ENCODE measurements at regions not wholly inside any gene's neighbourhood (a gene's known extent, or its start where the extent isn't known, plus 50 kb on each side); places are given as distances from the start of the nearest gene placed in this dataset.

DNA sequence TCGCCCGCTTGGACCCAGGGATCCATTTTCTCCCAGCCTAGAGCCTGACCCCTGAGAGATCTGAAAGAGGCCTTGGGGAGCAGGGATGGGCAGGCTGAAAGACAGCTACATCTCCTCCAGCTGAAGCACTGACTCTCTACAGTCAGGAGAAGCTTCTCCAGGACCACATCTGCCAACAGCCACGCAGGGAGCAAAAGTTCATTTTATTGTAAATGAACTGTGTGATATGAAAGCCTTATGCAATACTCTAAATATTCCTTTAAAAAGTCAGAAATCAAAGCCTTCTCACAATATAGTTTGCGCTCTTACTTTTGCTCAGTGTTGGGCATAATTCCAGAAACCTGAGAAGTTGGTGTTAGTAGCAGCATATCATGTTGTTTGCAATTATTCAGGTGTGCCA is 428.9 kb upstream of the RAB6C start:
- TF ChIP-seq EZH2 (IDR thresholded peaks at IDR 0.05; ENCODE audit: low read depth), result no peak
- TF ChIP-seq, protein P1, sequence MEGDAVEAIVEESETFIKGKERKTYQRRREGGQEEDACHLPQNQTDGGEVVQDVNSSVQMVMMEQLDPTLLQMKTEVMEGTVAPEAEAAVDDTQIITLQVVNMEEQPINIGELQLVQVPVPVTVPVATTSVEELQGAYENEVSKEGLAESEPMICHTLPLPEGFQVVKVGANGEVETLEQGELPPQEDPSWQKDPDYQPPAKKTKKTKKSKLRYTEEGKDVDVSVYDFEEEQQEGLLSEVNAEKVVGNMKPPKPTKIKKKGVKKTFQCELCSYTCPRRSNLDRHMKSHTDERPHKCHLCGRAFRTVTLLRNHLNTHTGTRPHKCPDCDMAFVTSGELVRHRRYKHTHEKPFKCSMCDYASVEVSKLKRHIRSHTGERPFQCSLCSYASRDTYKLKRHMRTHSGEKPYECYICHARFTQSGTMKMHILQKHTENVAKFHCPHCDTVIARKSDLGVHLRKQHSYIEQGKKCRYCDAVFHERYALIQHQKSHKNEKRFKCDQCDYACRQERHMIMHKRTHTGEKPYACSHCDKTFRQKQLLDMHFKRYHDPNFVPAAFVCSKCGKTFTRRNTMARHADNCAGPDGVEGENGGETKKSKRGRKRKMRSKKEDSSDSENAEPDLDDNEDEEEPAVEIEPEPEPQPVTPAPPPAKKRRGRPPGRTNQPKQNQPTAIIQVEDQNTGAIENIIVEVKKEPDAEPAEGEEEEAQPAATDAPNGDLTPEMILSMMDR (conservative IDR thresholded peaks at IDR 0.05), result no peak
